ENCODE measurements at regions not wholly inside any gene's neighbourhood (a gene's known extent, or its start where the extent isn't known, plus 50 kb on each side); places are given as distances from the start of the nearest gene placed in this dataset.

DNA sequence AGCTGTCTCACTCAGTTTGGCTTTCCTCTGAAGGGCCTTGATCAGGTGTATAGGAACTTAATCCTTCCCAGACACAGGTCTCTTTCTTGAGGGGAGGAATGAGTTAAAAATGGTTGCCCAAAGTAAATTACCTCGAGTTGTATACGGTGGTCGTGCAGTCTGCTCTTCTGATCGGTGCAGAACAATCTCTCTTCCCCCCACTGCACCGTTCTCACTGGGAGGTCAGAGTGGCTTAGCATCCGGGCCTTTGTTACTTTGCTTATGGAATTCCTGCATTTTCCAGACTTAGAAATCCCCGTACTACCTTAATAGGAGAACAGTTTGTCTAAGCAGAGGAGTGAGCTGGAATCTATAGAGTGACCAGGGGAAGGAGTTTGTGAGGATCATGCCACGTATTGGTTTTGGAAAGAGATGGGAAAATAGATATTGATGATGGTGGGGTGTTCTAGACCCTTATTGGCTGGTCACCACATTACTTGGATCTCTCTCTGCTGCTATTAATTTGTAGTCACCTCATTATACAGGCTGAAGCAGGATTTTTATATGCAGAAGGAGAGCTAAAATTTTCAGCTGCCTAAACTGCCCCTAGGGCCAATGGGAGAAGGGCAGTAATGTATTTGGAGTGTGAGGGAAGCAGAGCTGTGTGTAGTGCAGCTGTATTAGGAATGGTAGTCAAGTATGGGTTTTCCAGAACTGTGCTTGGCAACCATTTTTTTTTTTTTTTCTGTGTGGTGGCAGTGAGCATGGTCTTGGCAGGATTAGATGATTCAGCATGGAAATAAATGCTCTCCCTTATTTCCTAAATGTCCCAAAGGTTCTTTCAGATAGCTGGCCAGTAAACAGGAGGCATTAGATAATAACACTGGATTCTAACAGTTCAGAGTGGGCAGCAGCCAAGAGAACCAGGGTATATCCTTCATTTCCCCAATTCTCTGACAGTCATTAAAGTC is 81.5 kb downstream of the NDUFS5 start:
- H3K4me1 ChIP-seq (ENCODE audit: control insufficient read depth, insufficient read depth, low read length), result peaks cover 38% of the 10 kb centered on the region
- peak overlapping the region; percentile 73 for H3K4me2 ChIP-seq (ENCODE audit: control insufficient read depth, insufficient read depth)
- peak overlapping the region; percentile 67 for H3K27ac ChIP-seq (ENCODE audit: control insufficient read depth, insufficient read depth)
- no peaks in the 10 kb centered on the region for H3K27me3 ChIP-seq (replicated peaks in 1 of 2; ENCODE audit: control insufficient read depth in 2 of 2, insufficient read depth in 2 of 2, low read length in 1 of 2)
- intact Hi-C loops (cut with micrococcal nuclease; ENCODE audit: unreplicated experiment), result loop anchor here (10.0 kb wide), 1 partner anchor 547 kb away; no protein-coding TSS in a partner anchor
- no peaks in the 10 kb centered on the region for H3K36me3 ChIP-seq (ENCODE audit: control insufficient read depth in 2 of 2, insufficient read depth in 2 of 2, low read length in 1 of 2)
- WGBS (ENCODE audit: insufficient coverage, insufficient replicate concordance, low lambda C conversion rate, missing lambda C conversion rate), result 57% methylated on average over 8 of the region's 8 CpGs
- peaks cover 73% of the 10 kb centered on the region for H3K79me2 ChIP-seq (ENCODE audit: control insufficient read depth, insufficient read depth, low read length)
- H3K9me3 ChIP-seq (replicated peaks; ENCODE audit: control insufficient read depth, insufficient read depth, low read length), result no peaks in the 10 kb centered on the region
- H2AFZ ChIP-seq (ENCODE audit: control insufficient read depth, low read depth, low read length), result no peak overlapping the region
- peak overlapping the region; percentile 94 for H3K4me3 ChIP-seq
- ATAC-seq, result no peak
- BruUV-seq (replicated peaks), result TSS peak; percentile 52
- no peaks in the 10 kb centered on the region for H4K20me1 ChIP-seq (ENCODE audit: control insufficient read depth, insufficient read depth)
- H3K9ac ChIP-seq (ENCODE audit: control insufficient read depth, insufficient read depth, low read length), result peak overlapping the region; percentile 71
- no peak for DNase-seq (ENCODE audit: low read depth, low spot score)
- ChIA-PET POLR2A (interaction anchor here (0.5 to 1.2 kb wide), 8 partner anchors 57 to 1045 kb away, joined by 3 to 5 read pairs (median 3); no protein-coding TSS in a partner anchor), CTCF (interaction anchor here (0.8 to 7.0 kb wide), 16 partner anchors 9 to 431 kb away, joined by 3 to 127 read pairs (median 4); no protein-coding TSS in a partner anchor), RAD21 (ENCODE audit: unreplicated experiment) (interaction anchor here (0.6 to 6.8 kb wide), 12 partner anchors 9 to 500 kb away, joined by 3 to 83 read pairs (median 4); no protein-coding TSS in a partner anchor), SMC1A (ENCODE audit: uncharacterized antibody, unreplicated experiment) (interaction anchor here (0.8 to 8.3 kb wide), 9 partner anchors 9 to 364 kb away, joined by 3 to 149 read pairs (median 4); no protein-coding TSS in a partner anchor)
- FAIRE-seq, result no peak
- in situ Hi-C loops (cut with MboI), result no loop called here
- TF ChIP-seq YBX1 (IDR thresholded peaks at IDR 0.05) (no peak), TAF1 (IDR thresholded peaks at IDR 0.05; ENCODE audit: borderline replicate concordance, low read depth, low read length) (no peak), MYB (IDR thresholded peaks at IDR 0.05; ENCODE audit: borderline replicate concordance, low read depth, low read length) (no peak), CHD2 (IDR thresholded peaks at IDR 0.05; ENCODE audit: borderline replicate concordance, low read depth, low read length) (no peak), SMAD5 (IDR thresholded peaks at IDR 0.05; ENCODE audit: low read depth) (no peak), JUND (IDR thresholded peaks at IDR 0.05; ENCODE audit: low read depth, low read length) (no peak), TARDBP (IDR thresholded peaks at IDR 0.05; ENCODE audit: borderline replicate concordance) (no peak), NR2F1 (conservative IDR thresholded peaks at IDR 0.05) (no peak), SUPT20H (IDR thresholded peaks at IDR 0.05; ENCODE audit: borderline replicate concordance, control insufficient read depth, low read depth, low read length) (no peak), ZNF207 (IDR thresholded peaks at IDR 0.05; ENCODE audit: borderline replicate concordance) (no peak), MEF2A (IDR thresholded peaks at IDR 0.05; ENCODE audit: insufficient read depth, low read depth, low read length) (no peak)
- TF ChIP-seq, protein P1, sequence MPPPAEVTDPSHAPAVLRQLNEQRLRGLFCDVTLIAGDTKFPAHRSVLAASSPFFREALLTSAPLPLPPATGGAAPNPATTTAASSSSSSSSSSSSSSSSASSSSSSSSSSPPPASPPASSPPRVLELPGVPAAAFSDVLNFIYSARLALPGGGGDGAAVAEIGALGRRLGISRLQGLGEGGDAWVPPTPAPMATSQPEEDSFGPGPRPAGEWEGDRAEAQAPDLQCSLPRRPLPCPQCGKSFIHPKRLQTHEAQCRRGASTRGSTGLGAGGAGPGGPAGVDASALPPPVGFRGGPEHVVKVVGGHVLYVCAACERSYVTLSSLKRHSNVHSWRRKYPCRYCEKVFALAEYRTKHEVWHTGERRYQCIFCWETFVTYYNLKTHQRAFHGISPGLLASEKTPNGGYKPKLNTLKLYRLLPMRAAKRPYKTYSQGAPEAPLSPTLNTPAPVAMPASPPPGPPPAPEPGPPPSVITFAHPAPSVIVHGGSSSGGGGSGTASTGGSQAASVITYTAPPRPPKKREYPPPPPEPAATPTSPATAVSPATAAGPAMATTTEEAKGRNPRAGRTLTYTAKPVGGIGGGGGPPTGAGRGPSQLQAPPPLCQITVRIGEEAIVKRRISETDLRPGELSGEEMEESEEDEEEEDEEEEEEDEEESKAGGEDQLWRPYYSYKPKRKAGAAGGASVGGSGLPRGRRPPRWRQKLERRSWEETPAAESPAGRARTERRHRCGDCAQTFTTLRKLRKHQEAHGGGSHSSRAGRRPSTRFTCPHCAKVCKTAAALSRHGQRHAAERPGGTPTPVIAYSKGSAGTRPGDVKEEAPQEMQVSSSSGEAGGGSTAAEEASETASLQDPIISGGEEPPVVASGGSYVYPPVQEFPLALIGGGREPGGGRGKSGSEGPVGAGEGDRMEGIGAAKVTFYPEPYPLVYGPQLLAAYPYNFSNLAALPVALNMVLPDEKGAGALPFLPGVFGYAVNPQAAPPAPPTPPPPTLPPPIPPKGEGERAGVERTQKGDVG (CRISPR knock-in tag; IDR thresholded peaks at IDR 0.05), result no peak
- TF ChIP-seq, protein P2, sequence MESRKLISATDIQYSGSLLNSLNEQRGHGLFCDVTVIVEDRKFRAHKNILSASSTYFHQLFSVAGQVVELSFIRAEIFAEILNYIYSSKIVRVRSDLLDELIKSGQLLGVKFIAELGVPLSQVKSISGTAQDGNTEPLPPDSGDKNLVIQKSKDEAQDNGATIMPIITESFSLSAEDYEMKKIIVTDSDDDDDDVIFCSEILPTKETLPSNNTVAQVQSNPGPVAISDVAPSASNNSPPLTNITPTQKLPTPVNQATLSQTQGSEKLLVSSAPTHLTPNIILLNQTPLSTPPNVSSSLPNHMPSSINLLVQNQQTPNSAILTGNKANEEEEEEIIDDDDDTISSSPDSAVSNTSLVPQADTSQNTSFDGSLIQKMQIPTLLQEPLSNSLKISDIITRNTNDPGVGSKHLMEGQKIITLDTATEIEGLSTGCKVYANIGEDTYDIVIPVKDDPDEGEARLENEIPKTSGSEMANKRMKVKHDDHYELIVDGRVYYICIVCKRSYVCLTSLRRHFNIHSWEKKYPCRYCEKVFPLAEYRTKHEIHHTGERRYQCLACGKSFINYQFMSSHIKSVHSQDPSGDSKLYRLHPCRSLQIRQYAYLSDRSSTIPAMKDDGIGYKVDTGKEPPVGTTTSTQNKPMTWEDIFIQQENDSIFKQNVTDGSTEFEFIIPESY (IDR thresholded peaks at IDR 0.05), result no peak
- TF ChIP-seq, protein P3, sequence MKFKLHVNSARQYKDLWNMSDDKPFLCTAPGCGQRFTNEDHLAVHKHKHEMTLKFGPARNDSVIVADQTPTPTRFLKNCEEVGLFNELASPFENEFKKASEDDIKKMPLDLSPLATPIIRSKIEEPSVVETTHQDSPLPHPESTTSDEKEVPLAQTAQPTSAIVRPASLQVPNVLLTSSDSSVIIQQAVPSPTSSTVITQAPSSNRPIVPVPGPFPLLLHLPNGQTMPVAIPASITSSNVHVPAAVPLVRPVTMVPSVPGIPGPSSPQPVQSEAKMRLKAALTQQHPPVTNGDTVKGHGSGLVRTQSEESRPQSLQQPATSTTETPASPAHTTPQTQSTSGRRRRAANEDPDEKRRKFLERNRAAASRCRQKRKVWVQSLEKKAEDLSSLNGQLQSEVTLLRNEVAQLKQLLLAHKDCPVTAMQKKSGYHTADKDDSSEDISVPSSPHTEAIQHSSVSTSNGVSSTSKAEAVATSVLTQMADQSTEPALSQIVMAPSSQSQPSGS (IDR thresholded peaks at IDR 0.05; ENCODE audit: low read length), result no peak
- TF ChIP-seq, protein P4, sequence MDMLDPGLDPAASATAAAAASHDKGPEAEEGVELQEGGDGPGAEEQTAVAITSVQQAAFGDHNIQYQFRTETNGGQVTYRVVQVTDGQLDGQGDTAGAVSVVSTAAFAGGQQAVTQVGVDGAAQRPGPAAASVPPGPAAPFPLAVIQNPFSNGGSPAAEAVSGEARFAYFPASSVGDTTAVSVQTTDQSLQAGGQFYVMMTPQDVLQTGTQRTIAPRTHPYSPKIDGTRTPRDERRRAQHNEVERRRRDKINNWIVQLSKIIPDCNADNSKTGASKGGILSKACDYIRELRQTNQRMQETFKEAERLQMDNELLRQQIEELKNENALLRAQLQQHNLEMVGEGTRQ (IDR thresholded peaks at IDR 0.05; ENCODE audit: borderline replicate concordance, low read depth, low read length), result no peak

Data from GM12878 (cell line).